GM12872 (cell line): ENCODE measurements at regions not wholly inside any gene's neighbourhood (a gene's known extent, or its start where the extent isn't known, plus 50 kb on each side); places are given as distances from the start of the nearest gene placed in this dataset.

Experiments
- TF ChIP-seq, protein P1 (sequence below): IDR thresholded peaks from 3 replicates; pipeline ENCODE4 v1.5.1; 2011; ENCODE audit warnings: low read depth, mild to moderate bottlenecking, low read length, moderate library complexity; ENCODE audit not compliant: insufficient read depth

DNA sequence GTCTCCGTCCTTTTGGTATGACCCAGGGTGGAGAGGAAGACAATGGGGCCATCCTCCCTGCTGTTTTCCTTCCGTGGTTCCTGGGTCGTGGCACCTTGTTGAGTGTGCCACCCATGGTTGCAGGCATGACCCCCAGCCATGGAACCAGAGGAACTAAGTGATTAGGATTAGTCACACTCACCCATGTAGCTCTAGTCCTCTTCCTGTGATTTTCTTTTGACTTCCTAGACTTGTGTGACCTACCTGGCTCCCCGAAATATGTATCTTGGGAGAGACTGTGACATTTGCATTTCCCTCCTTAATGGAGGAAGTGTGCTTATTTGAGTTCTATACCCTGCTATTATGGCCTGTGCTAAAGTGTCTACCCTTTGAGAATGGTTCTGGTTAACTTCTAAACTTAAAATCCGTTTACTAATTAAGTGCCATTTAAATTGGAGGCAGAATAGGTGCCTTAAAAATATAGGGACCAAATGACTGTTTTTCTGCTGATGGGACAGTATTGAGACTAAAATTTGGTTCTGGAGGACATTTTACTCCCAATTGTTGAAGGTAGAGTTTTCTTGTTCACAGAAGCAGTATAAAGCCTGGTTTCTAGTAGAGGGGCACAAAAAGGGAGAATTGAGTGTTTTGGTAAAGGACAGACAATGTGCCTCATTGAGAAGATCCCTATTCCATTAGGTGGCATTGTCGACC lies 545.6 kb downstream of the HDGFL1 start:
- TF ChIP-seq, protein P1, sequence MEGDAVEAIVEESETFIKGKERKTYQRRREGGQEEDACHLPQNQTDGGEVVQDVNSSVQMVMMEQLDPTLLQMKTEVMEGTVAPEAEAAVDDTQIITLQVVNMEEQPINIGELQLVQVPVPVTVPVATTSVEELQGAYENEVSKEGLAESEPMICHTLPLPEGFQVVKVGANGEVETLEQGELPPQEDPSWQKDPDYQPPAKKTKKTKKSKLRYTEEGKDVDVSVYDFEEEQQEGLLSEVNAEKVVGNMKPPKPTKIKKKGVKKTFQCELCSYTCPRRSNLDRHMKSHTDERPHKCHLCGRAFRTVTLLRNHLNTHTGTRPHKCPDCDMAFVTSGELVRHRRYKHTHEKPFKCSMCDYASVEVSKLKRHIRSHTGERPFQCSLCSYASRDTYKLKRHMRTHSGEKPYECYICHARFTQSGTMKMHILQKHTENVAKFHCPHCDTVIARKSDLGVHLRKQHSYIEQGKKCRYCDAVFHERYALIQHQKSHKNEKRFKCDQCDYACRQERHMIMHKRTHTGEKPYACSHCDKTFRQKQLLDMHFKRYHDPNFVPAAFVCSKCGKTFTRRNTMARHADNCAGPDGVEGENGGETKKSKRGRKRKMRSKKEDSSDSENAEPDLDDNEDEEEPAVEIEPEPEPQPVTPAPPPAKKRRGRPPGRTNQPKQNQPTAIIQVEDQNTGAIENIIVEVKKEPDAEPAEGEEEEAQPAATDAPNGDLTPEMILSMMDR: no peak

DNA sequence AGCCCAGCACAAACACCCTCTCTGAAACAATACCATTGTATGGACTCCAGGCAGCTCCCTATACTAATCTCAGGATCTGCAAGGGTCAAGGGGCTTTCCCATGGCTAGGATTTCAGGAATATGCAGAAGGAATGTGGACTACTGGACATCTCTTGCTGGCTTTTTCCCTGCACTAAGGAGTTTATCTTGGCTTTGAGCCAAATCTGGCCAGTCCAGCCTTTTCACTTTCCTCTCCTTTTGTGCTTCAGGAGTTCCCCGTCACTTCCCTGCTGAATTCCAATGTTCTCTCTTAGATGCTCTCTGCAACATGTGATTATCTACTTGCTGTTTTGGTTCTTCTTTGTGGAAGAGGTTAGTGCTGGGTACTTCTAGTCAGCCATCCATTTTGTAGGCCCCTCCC lies 568.2 kb downstream of the HDGFL1 start:
- TF ChIP-seq, protein P1: no peak

DNA sequence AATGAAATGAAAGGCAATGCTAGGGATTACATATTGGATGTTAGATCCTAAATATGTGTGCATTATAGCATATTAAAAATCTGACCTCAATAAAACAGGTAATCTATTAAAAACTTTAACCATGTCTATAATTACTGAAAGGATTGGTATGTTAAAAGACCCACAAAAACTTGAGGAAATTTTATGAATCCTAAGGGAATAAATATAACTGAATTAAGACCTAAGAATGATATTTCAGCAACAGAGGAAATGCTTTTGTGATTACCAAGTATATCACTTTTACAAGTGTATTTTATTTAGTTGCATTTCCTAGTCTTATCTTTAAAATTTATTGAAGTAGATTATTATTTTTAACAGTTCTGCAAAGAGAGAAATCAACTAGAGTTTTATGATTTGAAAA lies 571.5 kb downstream of the HDGFL1 start:
- TF ChIP-seq, protein P1: no peak

DNA sequence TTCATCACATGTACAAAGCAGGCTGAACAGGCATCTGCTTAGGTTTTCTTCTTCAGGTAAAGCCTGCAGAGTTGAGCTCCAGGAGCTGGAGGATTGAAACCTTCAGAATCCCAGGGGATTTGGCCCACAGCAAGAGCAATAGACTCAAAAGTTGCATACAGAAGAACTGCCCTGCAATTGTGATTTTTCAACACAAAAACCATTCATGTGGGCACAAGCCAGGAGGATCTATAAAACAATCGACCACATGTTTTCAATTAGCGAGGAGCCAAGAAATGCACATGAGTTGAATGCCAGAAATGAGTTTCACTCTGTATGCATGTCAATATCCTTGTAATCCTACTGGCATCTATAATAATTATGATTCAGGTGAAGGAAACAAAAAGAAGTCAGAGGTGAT lies 576.4 kb downstream of the HDGFL1 start:
- TF ChIP-seq, protein P1: no peak

DNA sequence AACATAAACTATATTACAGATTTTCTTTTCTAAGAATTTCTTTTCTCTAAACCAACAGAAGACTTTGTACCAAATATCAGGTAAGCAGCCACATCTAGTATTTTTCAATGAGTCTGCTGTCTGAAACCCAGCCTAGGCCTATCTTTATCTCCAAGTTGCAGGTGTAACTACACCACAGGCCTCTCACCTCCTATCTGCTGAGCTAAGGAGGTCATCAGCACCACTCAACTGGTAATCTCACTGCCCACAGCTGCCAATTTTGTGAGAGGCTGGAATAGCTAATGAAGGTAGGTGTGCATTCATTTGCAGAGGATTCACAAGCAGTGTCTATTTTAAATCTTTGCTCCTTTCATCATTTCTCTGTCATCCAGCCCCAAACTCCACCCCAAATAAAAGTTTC lies 584.8 kb downstream of the HDGFL1 start:
- TF ChIP-seq, protein P1: no peak

DNA sequence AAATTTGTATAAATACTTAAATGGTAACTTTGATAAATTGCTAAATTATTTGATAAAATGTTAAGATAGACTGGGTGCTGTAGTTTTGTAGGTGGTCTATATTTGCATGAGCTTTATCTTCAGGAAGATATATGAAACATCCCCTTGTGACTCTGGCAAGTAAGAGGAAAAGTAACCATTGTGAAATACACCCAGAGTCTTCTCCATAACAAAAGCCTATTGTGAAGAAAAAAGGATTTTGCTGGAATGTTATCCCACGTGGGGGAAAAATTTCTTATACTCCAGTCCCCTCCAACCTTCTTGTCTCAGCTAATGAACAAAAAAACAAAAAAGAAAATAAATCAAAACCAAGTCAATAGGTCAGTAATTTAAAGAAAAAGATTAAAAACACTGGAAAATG lies 600.7 kb downstream of the HDGFL1 start:
- TF ChIP-seq, protein P1: no peak

DNA sequence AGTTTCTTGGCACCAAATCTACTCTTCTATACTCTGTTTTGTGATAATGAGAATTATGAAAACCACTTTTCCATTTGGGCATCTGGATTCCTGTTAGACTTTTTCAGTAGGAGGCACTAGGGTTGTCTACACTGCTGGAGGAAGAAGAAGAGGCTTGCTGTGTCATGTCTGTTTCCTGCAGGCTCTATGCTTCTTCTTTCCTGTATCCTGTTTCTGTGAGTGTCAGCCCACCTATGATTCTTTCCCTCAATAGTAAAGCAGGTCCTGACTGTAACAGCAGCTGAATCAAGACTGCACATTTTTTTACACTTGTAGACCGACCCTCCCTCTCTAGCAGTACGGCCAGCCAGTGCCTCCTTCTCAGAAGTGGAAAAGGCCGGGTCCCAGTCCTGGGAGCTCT lies 603.9 kb downstream of the HDGFL1 start:
- TF ChIP-seq, protein P1: no peak
